ENCODE measurements at regions not wholly inside any gene's neighbourhood (a gene's known extent, or its start where the extent isn't known, plus 50 kb on each side); places are given as distances from the start of the nearest gene placed in this dataset.

DNA sequence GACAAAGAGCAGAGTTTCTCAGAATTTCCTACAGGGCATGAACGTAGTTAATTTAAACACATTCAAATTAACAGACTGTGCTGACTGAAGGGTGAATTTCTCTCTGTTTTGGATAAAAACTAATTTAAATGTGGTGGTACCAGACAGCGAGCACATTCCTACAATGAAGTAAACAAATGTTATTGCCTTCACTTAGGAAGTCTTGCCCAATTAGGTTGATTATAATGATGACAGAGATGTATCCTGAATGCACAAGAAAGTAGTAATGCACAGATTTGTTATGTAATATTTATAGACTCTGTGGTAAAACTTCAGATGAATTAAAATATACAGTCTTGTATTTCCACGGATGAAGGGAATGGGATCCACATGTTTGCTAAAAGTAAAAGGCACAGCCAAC is 507.2 kb downstream of the EPHA4 start:
- no peak for TF ChIP-seq CTCF (conservative IDR thresholded peaks at IDR 0.05)
- Histone ChIP-seq H3K4ac (ENCODE audit: low read depth, low read length) (no peak overlapping the region), H4K8ac (replicated peaks; ENCODE audit: insufficient read length, low read depth, low read length) (no peak overlapping the region), H2BK5ac (ENCODE audit: insufficient read length, low read length) (no peak overlapping the region), H3K4me1 (ENCODE audit: insufficient read depth, low read length) (no peaks in the 10 kb centered on the region), H2BK20ac (ENCODE audit: low read depth, low read length, poor library complexity, severe bottlenecking) (no peak overlapping the region), H4K91ac (ENCODE audit: insufficient read length, low read depth, low read length) (no peak overlapping the region), H3K23ac (ENCODE audit: insufficient read length, low read depth, low read length) (no peak overlapping the region), H3K4me2 (ENCODE audit: insufficient read depth, insufficient read length, low read length) (no peak overlapping the region), H3K9ac (ENCODE audit: extremely low read depth, insufficient read length, low read length) (no peak overlapping the region), H4K20me1 (ENCODE audit: control insufficient read depth, insufficient read depth, insufficient read length) (no peaks in the 10 kb centered on the region), H3K56ac (ENCODE audit: insufficient read length, low read depth, low read length) (no peak overlapping the region), H4K5ac (ENCODE audit: insufficient read length, low read depth, low read length) (no peak overlapping the region), H3K18ac (ENCODE audit: insufficient read length, low read depth, low read length) (no peak overlapping the region), H2AK5ac (ENCODE audit: insufficient read length, low read length) (no peak overlapping the region), H2BK12ac (ENCODE audit: insufficient read length, low read depth, low read length) (no peak overlapping the region), H3K27me3 (ENCODE audit: insufficient read depth, low read length) (no peaks in the 10 kb centered on the region), H3T11ph (ENCODE audit: low read length) (no peak overlapping the region), H2BK15ac (ENCODE audit: low read depth, low read length) (no peak overlapping the region), H3K14ac (ENCODE audit: insufficient read depth, low read length) (no peak overlapping the region), H2BK120ac (ENCODE audit: low read depth, low read length, poor library complexity, severe bottlenecking) (no peak overlapping the region), H3K79me2 (ENCODE audit: insufficient read depth, low read length) (no peaks in the 10 kb centered on the region), H3K79me1 (ENCODE audit: insufficient read depth, low read depth, low read length, poor library complexity, severe bottlenecking) (no peaks in the 10 kb centered on the region), H2AFZ (ENCODE audit: low read length) (no peak overlapping the region), H3K27ac (ENCODE audit: insufficient read length, low read depth, low read length) (no peak overlapping the region), H3K23me2 (ENCODE audit: insufficient read length, low read depth, low read length, poor library complexity, severe bottlenecking) (no peaks in the 10 kb centered on the region), H3K9me3 (ENCODE audit: control insufficient read depth, low read depth, low read length) (no peaks in the 10 kb centered on the region)
- no peaks in the 10 kb centered on the region; a peak in 1 of 5 replicates for H3K9me3 Mint-ChIP-seq
- WGBS (ENCODE audit: extremely low coverage, insufficient read length, low lambda C conversion rate) = no CpG with 5 or more reads among the region's 3 CpGs
- H3K36me3 Mint-ChIP-seq (ENCODE audit: insufficient read depth in 1 of 3, low read depth in 3 of 3) = peaks cover 0 to 5% (median 0%) of the 10 kb centered on the region in 3 experiments; a peak in 1 of 7 replicates
- no peak overlapping the region for H3K4me3 Mint-ChIP-seq
- H3K27me3 Mint-ChIP-seq (ENCODE audit: low read depth) = no peaks in the 10 kb centered on the region
- H3K27ac Mint-ChIP-seq = no peak overlapping the region
- H3K4me1 Mint-ChIP-seq = no peaks in the 10 kb centered on the region
- DNase-seq = no peak
